ENCODE measurements at regions not wholly inside any gene's neighbourhood (a gene's known extent, or its start where the extent isn't known, plus 50 kb on each side); places are given as distances from the start of the nearest gene placed in this dataset.

DNA sequence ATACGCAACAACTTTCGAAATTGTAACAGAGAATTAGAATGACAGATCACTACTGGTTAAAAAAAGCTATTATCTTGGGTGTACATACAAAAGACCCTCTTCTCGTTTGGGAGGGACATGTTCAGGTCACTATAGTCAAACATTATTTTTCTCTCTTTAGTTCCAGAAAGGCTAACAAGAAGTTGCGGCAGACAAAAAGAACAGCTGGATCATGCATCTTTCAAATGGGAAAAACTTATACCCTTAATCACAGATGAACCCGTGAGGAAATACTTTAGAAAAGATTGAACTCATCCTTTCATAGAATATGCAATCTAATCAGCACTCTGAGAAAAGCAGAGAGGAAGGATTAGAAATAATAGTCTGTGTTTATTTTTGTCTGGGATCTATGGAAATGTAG lies 72.5 kb downstream of the EVX1 start:
- TF ChIP-seq, protein P1, sequence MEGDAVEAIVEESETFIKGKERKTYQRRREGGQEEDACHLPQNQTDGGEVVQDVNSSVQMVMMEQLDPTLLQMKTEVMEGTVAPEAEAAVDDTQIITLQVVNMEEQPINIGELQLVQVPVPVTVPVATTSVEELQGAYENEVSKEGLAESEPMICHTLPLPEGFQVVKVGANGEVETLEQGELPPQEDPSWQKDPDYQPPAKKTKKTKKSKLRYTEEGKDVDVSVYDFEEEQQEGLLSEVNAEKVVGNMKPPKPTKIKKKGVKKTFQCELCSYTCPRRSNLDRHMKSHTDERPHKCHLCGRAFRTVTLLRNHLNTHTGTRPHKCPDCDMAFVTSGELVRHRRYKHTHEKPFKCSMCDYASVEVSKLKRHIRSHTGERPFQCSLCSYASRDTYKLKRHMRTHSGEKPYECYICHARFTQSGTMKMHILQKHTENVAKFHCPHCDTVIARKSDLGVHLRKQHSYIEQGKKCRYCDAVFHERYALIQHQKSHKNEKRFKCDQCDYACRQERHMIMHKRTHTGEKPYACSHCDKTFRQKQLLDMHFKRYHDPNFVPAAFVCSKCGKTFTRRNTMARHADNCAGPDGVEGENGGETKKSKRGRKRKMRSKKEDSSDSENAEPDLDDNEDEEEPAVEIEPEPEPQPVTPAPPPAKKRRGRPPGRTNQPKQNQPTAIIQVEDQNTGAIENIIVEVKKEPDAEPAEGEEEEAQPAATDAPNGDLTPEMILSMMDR (IDR thresholded peaks at IDR 0.05; ENCODE audit: low read depth, low read length, missing control alignments) = no peak
- in situ Hi-C loops (cut with HindIII; ENCODE audit: low sequenced_read_pairs) = no loop called here
- DNase-seq (ENCODE audit: low read depth) = no peak
- no peak overlapping the region for H3K4me3 ChIP-seq (ENCODE audit: low read depth, low read length)

DNA sequence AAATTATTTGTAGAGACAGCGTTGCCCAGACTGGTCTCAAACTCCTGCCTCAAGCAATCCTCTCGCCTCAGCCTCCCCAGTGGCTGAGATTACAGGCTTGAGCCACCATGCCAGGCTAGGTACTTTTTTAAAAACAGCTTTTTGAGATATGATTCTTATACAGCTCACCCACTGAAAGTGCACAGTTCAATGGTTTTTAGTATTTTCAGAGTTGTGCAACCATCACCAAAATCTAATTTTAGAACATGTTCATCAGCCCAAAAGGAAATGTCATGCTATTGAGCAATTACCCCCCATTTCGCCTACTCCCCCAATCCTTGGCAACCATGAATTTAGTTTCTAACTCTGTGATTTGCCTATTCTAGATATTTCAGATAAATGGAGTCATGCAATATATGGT lies 73.7 kb downstream of the EVX1 start:
- TF ChIP-seq, protein P1 (IDR thresholded peaks at IDR 0.05; ENCODE audit: low read depth, low read length, missing control alignments) = no peak
- in situ Hi-C loops (cut with HindIII; ENCODE audit: low sequenced_read_pairs) = no loop called here
- no peak overlapping the region for H3K4me3 ChIP-seq (ENCODE audit: low read depth, low read length)
- DNase-seq (ENCODE audit: low read depth) = no peak

DNA sequence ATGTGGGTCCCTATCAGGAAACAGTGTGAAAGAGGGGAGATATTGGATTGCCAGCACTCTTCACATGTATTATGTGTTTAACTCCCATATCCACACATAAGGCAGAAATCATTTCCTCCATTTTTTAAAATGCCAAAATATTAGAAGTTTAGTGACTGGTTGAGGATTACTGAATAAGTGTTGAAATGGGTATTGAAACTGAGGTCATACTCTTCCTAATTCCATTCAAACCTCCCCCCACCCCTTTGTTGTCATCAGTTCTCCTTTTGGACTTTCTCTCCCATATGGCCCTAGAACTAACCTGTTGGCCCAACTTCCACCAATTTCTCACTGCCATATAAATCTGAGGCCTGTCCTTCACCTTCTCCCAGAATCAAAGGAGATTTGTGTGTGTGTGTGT lies 81.6 kb downstream of the EVX1 start:
- no peak for DNase-seq (ENCODE audit: low read depth)
- in situ Hi-C loops (cut with HindIII; ENCODE audit: low sequenced_read_pairs) = no loop called here
- TF ChIP-seq, protein P1 (IDR thresholded peaks at IDR 0.05; ENCODE audit: low read depth, low read length, missing control alignments) = no peak
- H3K4me3 ChIP-seq (ENCODE audit: low read depth, low read length) = no peak overlapping the region

DNA sequence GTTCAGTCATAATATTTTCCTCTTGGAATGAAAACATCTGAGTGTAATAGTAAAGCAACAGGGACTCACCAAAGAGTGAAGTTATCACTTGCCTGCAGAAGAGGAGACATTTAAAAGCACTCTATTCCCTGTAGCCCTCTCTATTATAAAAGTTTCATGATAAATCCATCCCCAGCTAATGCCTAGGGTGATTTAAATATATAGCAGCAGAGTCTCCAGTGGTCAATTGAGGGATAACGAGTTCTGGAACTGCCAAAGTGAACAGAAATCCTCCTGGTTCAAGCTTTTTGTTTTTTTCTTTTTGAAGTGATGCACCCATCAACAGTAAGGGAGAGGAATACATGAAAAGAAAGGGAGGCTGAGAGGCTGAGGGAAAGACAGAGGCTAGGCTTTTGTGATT lies 87.3 kb downstream of the EVX1 start:
- TF ChIP-seq, protein P1 (IDR thresholded peaks at IDR 0.05; ENCODE audit: low read depth, low read length, missing control alignments) = no peak
- in situ Hi-C loops (cut with HindIII; ENCODE audit: low sequenced_read_pairs) = no loop called here
- no peak for DNase-seq (ENCODE audit: low read depth)

DNA sequence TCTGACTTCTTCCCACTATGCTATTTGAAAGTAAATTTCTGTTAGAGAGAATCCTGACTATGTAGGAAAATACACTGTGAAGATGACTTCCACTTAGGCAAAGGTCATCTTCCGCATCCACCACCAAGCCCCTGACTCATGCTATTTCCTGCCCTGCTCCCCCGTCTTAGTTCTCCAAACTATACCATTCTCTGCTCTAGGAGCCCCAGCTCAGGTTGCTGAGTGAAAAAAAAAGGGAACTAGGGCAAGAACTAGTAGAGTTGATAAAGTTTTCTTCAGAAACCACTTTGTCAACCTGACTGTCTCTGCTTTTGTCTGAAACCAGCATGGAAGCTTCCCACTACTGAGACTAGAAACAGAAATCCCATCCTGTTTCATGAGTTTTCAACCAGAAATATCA lies 96.9 kb downstream of the EVX1 start:
- DNase-seq (ENCODE audit: low read depth) = no peak
- no peak overlapping the region for H3K4me3 ChIP-seq (ENCODE audit: low read depth, low read length)
- in situ Hi-C loops (cut with HindIII; ENCODE audit: low sequenced_read_pairs) = no loop called here
- TF ChIP-seq, protein P1 (IDR thresholded peaks at IDR 0.05; ENCODE audit: low read depth, low read length, missing control alignments) = no peak

More for the DNA sequence above, 87.3 kb downstream of the EVX1 start:
- H3K4me3 ChIP-seq (ENCODE audit: low read depth, low read length) = no peak overlapping the region

DNA sequence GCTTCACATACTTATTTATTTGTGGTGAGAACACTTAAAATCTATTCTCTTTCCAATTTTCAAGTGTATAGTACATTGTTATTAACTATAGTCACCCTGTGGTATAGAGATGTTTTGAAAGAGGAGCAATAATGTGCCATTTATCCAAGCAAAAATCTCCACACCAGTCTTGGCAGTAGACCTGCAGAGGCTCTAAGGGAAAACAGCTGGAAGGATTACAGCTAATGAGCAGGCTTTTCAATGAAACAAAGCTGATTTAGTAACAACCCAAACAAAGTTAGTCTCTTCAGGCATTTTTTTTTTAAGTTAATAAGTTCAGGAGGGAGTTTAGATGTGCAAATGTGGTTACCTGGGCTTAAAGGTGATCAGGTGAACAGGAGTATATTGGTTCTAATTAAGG lies 101.9 kb downstream of the EVX1 start:
- in situ Hi-C loops (cut with HindIII; ENCODE audit: low sequenced_read_pairs) = no loop called here
- no peak for DNase-seq (ENCODE audit: low read depth)
- no peak overlapping the region for H3K4me3 ChIP-seq (ENCODE audit: low read depth, low read length)
- TF ChIP-seq, protein P1 (IDR thresholded peaks at IDR 0.05; ENCODE audit: low read depth, low read length, missing control alignments) = no peak

All from astrocyte of the cerebellum (primary cell).